WTC11 (cell line): ENCODE measurements at regions not wholly inside any gene's neighbourhood (a gene's known extent, or its start where the extent isn't known, plus 50 kb on each side); places are given as distances from the start of the nearest gene placed in this dataset.

Experiments
- ATAC-seq: fragments of 200-7000 bp; cut with Tn5 transposase; 2 replicates; pipeline ENCODE4 v1.10.0; 2021; ENCODE audit warnings: mild to moderate bottlenecking, moderate library complexity
- CTCF ChIA-PET: fragments of 300-600 bp; sonication (Branson Sonifier 250); formaldehyde crosslinking; loops from one replicate; lab custom pipeline; 2021; ENCODE audit warnings: antibody characterized with exemption; lab: Charles Lee
- POLR2A ChIA-PET: fragments of 350-600 bp; sonication (Branson Sonifier 250); formaldehyde crosslinking; loops from one replicate; lab custom pipeline; 2021; ENCODE audit warnings: antibody characterized with exemption; lab: Charles Lee
- DNase-seq: peaks from one replicate; pipeline ENCODE4 v3.0.0; 2021; ENCODE audit warnings: low spot score
- H3K27ac Mint-ChIP-seq: 2 replicates; pipeline ENCODE4 v1.8.0; 2021; ENCODE audit warnings: mixed read lengths
- H3K27me3 Mint-ChIP-seq: 2 replicates; pipeline ENCODE4 v1.8.0; 2021; ENCODE audit warnings: low read depth, mild to moderate bottlenecking, moderate library complexity, mixed read lengths
- H3K36me3 Mint-ChIP-seq: 2 replicates; pipeline ENCODE4 v1.8.0; 2021; ENCODE audit warnings: mixed read lengths
- H3K4me1 Mint-ChIP-seq: 2 replicates; pipeline ENCODE4 v1.8.0; 2022; ENCODE audit warnings: mixed read lengths
- H3K4me3 Mint-ChIP-seq: 2 replicates; pipeline ENCODE4 v1.8.0; 2021; ENCODE audit warnings: mild to moderate bottlenecking, moderate library complexity, mixed read lengths
- H3K9me3 Mint-ChIP-seq: 2 replicates; pipeline ENCODE4 v1.8.0; 2021; ENCODE audit warnings: mixed read lengths
- ELF4 ChIP-seq: sonication (generic); formaldehyde crosslinking; IDR thresholded peaks from 2 replicates; pipeline ENCODE4 v1.8.1; 2022; ENCODE audit warnings: low read depth, mild to moderate bottlenecking, moderate library complexity, missing genetic modification reagents
- ETV6 ChIP-seq: sonication (generic); formaldehyde crosslinking; IDR thresholded peaks from 2 replicates; pipeline ENCODE4 v1.8.1; 2022; ENCODE audit warnings: mild to moderate bottlenecking, missing genetic modification reagents
- GRHL2 ChIP-seq: fragments of 250-450 bp; sonication (Bioruptor Pico); IDR thresholded peaks from 2 replicates; pipeline ENCODE4 v1.8.0; 2022; ENCODE audit warnings: mild to moderate bottlenecking, moderate library complexity; ENCODE audit not compliant: insufficient replicate concordance, severe bottlenecking
- HMGA2 ChIP-seq: fragments of 250-450 bp; sonication (Bioruptor Pico); IDR thresholded peaks from 2 replicates; pipeline ENCODE4 v1.4.0; 2021; ENCODE audit warnings: mild to moderate bottlenecking, moderate library complexity
- NFYB ChIP-seq: sonication (generic); formaldehyde crosslinking; conservative IDR thresholded peaks from 2 replicates; pipeline ENCODE4 v1.8.0; 2022; ENCODE audit warnings: low read depth, missing genetic modification reagents
- NR2C2 ChIP-seq: sonication (generic); formaldehyde crosslinking; IDR thresholded peaks from 2 replicates; pipeline ENCODE4 v1.8.0; 2022; ENCODE audit warnings: mild to moderate bottlenecking, missing genetic modification reagents
- TCF7 ChIP-seq: sonication (generic); formaldehyde crosslinking; IDR thresholded peaks from 2 replicates; pipeline ENCODE4 v1.8.0; 2022; ENCODE audit warnings: mild to moderate bottlenecking, low read depth, missing genetic modification reagents, moderate library complexity
- ZNF138 ChIP-seq: sonication (generic); formaldehyde crosslinking; conservative IDR thresholded peaks from 2 replicates; pipeline ENCODE4 v1.8.1; 2022; ENCODE audit warnings: mild to moderate bottlenecking, moderate library complexity, missing genetic modification reagents
- ZNF671 ChIP-seq: fragments of 250-450 bp; sonication (Bioruptor Pico); IDR thresholded peaks from 2 replicates; pipeline ENCODE4 v1.8.0; 2021; ENCODE audit warnings: mild to moderate bottlenecking
- TF ChIP-seq, protein P1 (sequence below): sonication (generic); formaldehyde crosslinking; IDR thresholded peaks from 2 replicates; pipeline ENCODE4 v1.8.1; 2023; ENCODE audit warnings: mild to moderate bottlenecking, missing genetic modification reagents
- TF ChIP-seq, protein P2 (sequence below): sonication (generic); formaldehyde crosslinking; IDR thresholded peaks from 2 replicates; pipeline ENCODE4 v1.8.0; 2022; ENCODE audit warnings: missing genetic modification reagents
- TF ChIP-seq, protein P3 (sequence below): fragments of 250-450 bp; sonication (Bioruptor Pico); IDR thresholded peaks from 2 replicates; pipeline ENCODE4 v1.9.0; 2021; ENCODE audit warnings: mild to moderate bottlenecking
- TF ChIP-seq, protein P4 (sequence below): sonication (generic); formaldehyde crosslinking; IDR thresholded peaks from 2 replicates; pipeline ENCODE4 v1.8.0; 2023; ENCODE audit warnings: mild to moderate bottlenecking, missing genetic modification reagents
- TF ChIP-seq, protein P5 (sequence below): sonication (generic); formaldehyde crosslinking; IDR thresholded peaks from 2 replicates; pipeline ENCODE4 v1.8.1; 2022; ENCODE audit warnings: missing genetic modification reagents, borderline replicate concordance
- TF ChIP-seq, protein P6 (sequence below): sonication (generic); formaldehyde crosslinking; IDR thresholded peaks from 2 replicates; pipeline ENCODE4 v1.8.0; 2022; ENCODE audit warnings: mild to moderate bottlenecking, missing genetic modification reagents
- TF ChIP-seq, protein P7 (sequence below): fragments of 200-600 bp; IDR thresholded peaks from 2 replicates; pipeline ENCODE4 v1.8.0; 2022; ENCODE audit warnings: antibody characterized with exemption
- TF ChIP-seq, protein P8 (sequence below): sonication (generic); formaldehyde crosslinking; IDR thresholded peaks from 2 replicates; pipeline ENCODE4 v1.8.1; 2023; ENCODE audit warnings: mild to moderate bottlenecking, moderate library complexity, missing genetic modification reagents
- TF ChIP-seq, protein P9 (sequence below): sonication (generic); formaldehyde crosslinking; IDR thresholded peaks from 2 replicates; pipeline ENCODE4 v1.8.0; 2022; ENCODE audit warnings: mild to moderate bottlenecking, missing genetic modification reagents
- TF ChIP-seq, protein P10 (sequence below): fragments of 250-450 bp; sonication (Bioruptor Pico); IDR thresholded peaks from 2 replicates; pipeline ENCODE4 v2.1.2; 2022; ENCODE audit warnings: mild to moderate bottlenecking, moderate library complexity

DNA sequence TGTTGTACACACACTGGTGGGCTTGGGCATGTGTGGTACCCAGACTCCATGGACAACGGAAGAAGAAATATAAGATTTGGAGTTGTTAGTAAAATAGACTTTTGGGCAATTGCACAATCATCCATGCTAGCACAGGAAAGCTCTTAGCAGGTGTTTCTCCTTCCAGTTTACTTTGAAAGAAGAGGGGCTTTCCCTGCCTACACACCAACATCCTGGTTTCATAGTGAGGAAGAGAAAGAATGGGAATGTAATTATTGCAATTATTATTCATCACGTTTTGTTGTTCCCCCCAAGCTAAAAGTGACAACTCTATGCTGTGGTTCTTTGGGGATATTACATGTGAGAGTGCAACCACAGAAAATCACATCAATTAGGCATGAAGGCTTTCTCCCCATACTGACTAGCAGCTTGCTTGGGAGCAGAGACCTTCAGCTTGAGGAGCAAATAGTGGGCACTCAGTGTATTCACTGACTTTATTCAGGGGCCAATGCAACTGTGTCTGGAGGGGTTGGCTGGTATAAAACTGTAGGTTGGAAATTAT, 57.2 kb upstream of the PUDP start:
- no peak for DNase-seq

More for the DNA sequence above, 57.2 kb upstream of the PUDP start:
- Mint-ChIP-seq H3K9me3 (no peaks in the 10 kb centered on the region), H3K27me3 (no peaks in the 10 kb centered on the region), H3K4me1 (no peaks in the 10 kb centered on the region), H3K27ac (no peak overlapping the region; the same call in 1 of the 2 replicates), H3K4me3 (no peak overlapping the region), H3K36me3 (no peaks in the 10 kb centered on the region)
- ATAC-seq, result no peak
- ChIA-PET CTCF (no interaction called here), POLR2A (no interaction called here)
- TF ChIP-seq GRHL2 (CRISPR knock-in tag), result no peak
- TF ChIP-seq, protein P1, sequence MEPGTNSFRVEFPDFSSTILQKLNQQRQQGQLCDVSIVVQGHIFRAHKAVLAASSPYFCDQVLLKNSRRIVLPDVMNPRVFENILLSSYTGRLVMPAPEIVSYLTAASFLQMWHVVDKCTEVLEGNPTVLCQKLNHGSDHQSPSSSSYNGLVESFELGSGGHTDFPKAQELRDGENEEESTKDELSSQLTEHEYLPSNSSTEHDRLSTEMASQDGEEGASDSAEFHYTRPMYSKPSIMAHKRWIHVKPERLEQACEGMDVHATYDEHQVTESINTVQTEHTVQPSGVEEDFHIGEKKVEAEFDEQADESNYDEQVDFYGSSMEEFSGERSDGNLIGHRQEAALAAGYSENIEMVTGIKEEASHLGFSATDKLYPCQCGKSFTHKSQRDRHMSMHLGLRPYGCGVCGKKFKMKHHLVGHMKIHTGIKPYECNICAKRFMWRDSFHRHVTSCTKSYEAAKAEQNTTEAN (CRISPR knock-in tag), result no peak
- TF ChIP-seq, protein P2, sequence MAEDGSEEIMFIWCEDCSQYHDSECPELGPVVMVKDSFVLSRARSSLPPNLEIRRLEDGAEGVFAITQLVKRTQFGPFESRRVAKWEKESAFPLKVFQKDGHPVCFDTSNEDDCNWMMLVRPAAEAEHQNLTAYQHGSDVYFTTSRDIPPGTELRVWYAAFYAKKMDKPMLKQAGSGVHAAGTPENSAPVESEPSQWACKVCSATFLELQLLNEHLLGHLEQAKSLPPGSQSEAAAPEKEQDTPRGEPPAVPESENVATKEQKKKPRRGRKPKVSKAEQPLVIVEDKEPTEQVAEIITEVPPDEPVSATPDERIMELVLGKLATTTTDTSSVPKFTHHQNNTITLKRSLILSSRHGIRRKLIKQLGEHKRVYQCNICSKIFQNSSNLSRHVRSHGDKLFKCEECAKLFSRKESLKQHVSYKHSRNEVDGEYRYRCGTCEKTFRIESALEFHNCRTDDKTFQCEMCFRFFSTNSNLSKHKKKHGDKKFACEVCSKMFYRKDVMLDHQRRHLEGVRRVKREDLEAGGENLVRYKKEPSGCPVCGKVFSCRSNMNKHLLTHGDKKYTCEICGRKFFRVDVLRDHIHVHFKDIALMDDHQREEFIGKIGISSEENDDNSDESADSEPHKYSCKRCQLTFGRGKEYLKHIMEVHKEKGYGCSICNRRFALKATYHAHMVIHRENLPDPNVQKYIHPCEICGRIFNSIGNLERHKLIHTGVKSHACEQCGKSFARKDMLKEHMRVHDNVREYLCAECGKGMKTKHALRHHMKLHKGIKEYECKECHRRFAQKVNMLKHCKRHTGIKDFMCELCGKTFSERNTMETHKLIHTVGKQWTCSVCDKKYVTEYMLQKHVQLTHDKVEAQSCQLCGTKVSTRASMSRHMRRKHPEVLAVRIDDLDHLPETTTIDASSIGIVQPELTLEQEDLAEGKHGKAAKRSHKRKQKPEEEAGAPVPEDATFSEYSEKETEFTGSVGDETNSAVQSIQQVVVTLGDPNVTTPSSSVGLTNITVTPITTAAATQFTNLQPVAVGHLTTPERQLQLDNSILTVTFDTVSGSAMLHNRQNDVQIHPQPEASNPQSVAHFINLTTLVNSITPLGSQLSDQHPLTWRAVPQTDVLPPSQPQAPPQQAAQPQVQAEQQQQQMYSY (CRISPR knock-in tag), result no peak
- TF ChIP-seq, protein P3, sequence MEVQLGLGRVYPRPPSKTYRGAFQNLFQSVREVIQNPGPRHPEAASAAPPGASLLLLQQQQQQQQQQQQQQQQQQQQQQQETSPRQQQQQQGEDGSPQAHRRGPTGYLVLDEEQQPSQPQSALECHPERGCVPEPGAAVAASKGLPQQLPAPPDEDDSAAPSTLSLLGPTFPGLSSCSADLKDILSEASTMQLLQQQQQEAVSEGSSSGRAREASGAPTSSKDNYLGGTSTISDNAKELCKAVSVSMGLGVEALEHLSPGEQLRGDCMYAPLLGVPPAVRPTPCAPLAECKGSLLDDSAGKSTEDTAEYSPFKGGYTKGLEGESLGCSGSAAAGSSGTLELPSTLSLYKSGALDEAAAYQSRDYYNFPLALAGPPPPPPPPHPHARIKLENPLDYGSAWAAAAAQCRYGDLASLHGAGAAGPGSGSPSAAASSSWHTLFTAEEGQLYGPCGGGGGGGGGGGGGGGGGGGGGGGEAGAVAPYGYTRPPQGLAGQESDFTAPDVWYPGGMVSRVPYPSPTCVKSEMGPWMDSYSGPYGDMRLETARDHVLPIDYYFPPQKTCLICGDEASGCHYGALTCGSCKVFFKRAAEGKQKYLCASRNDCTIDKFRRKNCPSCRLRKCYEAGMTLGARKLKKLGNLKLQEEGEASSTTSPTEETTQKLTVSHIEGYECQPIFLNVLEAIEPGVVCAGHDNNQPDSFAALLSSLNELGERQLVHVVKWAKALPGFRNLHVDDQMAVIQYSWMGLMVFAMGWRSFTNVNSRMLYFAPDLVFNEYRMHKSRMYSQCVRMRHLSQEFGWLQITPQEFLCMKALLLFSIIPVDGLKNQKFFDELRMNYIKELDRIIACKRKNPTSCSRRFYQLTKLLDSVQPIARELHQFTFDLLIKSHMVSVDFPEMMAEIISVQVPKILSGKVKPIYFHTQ (CRISPR knock-in tag), result no peak
- TF ChIP-seq HMGA2 (CRISPR knock-in tag), result no peak
- no peak for TF ChIP-seq ZNF138 (CRISPR knock-in tag)
- TF ChIP-seq, protein P4, sequence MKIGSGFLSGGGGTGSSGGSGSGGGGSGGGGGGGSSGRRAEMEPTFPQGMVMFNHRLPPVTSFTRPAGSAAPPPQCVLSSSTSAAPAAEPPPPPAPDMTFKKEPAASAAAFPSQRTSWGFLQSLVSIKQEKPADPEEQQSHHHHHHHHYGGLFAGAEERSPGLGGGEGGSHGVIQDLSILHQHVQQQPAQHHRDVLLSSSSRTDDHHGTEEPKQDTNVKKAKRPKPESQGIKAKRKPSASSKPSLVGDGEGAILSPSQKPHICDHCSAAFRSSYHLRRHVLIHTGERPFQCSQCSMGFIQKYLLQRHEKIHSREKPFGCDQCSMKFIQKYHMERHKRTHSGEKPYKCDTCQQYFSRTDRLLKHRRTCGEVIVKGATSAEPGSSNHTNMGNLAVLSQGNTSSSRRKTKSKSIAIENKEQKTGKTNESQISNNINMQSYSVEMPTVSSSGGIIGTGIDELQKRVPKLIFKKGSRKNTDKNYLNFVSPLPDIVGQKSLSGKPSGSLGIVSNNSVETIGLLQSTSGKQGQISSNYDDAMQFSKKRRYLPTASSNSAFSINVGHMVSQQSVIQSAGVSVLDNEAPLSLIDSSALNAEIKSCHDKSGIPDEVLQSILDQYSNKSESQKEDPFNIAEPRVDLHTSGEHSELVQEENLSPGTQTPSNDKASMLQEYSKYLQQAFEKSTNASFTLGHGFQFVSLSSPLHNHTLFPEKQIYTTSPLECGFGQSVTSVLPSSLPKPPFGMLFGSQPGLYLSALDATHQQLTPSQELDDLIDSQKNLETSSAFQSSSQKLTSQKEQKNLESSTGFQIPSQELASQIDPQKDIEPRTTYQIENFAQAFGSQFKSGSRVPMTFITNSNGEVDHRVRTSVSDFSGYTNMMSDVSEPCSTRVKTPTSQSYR (CRISPR knock-in tag), result no peak
- no peak for TF ChIP-seq TCF7 (CRISPR knock-in tag)
- no peak for TF ChIP-seq ELF4 (CRISPR knock-in tag)
- TF ChIP-seq, protein P5, sequence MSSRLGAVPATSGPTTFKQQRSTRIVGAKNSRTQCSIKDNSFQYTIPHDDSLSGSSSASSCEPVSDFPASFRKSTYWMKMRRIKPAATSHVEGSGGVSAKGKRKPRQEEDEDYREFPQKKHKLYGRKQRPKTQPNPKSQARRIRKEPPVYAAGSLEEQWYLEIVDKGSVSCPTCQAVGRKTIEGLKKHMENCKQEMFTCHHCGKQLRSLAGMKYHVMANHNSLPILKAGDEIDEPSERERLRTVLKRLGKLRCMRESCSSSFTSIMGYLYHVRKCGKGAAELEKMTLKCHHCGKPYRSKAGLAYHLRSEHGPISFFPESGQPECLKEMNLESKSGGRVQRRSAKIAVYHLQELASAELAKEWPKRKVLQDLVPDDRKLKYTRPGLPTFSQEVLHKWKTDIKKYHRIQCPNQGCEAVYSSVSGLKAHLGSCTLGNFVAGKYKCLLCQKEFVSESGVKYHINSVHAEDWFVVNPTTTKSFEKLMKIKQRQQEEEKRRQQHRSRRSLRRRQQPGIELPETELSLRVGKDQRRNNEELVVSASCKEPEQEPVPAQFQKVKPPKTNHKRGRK (CRISPR knock-in tag), result no peak
- TF ChIP-seq, protein P6, sequence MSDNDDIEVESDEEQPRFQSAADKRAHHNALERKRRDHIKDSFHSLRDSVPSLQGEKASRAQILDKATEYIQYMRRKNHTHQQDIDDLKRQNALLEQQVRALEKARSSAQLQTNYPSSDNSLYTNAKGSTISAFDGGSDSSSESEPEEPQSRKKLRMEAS (CRISPR knock-in tag), result no peak
- TF ChIP-seq NR2C2, result no peak
- TF ChIP-seq, protein P7, sequence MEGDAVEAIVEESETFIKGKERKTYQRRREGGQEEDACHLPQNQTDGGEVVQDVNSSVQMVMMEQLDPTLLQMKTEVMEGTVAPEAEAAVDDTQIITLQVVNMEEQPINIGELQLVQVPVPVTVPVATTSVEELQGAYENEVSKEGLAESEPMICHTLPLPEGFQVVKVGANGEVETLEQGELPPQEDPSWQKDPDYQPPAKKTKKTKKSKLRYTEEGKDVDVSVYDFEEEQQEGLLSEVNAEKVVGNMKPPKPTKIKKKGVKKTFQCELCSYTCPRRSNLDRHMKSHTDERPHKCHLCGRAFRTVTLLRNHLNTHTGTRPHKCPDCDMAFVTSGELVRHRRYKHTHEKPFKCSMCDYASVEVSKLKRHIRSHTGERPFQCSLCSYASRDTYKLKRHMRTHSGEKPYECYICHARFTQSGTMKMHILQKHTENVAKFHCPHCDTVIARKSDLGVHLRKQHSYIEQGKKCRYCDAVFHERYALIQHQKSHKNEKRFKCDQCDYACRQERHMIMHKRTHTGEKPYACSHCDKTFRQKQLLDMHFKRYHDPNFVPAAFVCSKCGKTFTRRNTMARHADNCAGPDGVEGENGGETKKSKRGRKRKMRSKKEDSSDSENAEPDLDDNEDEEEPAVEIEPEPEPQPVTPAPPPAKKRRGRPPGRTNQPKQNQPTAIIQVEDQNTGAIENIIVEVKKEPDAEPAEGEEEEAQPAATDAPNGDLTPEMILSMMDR, result no peak
- TF ChIP-seq ZNF671 (CRISPR knock-in tag), result no peak
- TF ChIP-seq, protein P8, sequence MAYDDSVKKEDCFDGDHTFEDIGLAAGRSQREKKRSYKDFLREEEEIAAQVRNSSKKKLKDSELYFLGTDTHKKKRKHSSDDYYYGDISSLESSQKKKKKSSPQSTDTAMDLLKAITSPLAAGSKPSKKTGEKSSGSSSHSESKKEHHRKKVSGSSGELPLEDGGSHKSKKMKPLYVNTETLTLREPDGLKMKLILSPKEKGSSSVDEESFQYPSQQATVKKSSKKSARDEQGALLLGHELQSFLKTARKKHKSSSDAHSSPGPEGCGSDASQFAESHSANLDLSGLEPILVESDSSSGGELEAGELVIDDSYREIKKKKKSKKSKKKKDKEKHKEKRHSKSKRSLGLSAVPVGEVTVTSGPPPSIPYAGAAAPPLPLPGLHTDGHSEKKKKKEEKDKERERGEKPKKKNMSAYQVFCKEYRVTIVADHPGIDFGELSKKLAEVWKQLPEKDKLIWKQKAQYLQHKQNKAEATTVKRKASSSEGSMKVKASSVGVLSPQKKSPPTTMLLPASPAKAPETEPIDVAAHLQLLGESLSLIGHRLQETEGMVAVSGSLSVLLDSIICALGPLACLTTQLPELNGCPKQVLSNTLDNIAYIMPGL (CRISPR knock-in tag), result no peak
- no peak for TF ChIP-seq ETV6 (CRISPR knock-in tag)
- TF ChIP-seq, protein P9, sequence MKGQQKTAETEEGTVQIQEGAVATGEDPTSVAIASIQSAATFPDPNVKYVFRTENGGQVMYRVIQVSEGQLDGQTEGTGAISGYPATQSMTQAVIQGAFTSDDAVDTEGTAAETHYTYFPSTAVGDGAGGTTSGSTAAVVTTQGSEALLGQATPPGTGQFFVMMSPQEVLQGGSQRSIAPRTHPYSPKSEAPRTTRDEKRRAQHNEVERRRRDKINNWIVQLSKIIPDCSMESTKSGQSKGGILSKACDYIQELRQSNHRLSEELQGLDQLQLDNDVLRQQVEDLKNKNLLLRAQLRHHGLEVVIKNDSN (CRISPR knock-in tag), result no peak
- no peak for TF ChIP-seq NFYB
- TF ChIP-seq, protein P10, sequence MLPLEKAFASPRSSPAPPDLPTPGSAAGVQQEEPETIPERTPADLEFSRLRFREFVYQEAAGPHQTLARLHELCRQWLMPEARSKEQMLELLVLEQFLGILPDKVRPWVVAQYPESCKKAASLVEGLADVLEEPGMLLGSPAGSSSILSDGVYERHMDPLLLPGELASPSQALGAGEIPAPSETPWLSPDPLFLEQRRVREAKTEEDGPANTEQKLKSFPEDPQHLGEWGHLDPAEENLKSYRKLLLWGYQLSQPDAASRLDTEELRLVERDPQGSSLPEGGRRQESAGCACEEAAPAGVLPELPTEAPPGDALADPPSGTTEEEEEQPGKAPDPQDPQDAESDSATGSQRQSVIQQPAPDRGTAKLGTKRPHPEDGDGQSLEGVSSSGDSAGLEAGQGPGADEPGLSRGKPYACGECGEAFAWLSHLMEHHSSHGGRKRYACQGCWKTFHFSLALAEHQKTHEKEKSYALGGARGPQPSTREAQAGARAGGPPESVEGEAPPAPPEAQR (CRISPR knock-in tag), result no peak
